Endodermal cell (in vitro differentiated cells): ENCODE measurements at regions not wholly inside any gene's neighbourhood (a gene's known extent, or its start where the extent isn't known, plus 50 kb on each side); places are given as distances from the start of the nearest gene placed in this dataset.

Experiments
- DNase-seq: peaks from one replicate; pipeline ENCODE4 v3.0.0-alpha.2; 2017
- H3K27ac ChIP-seq: 2 replicates; pipeline ENCODE4 v1.5.1; 2013; ENCODE audit warnings: mild to moderate bottlenecking, low read depth, low read length, moderate library complexity
- H3K27me3 ChIP-seq: 2 replicates; pipeline ENCODE4 v1.6.1; 2013; ENCODE audit warnings: mild to moderate bottlenecking, low read length, moderate library complexity; ENCODE audit not compliant: insufficient read depth, control insufficient read depth, poor library complexity, severe bottlenecking
- H3K36me3 ChIP-seq: 2 replicates; pipeline ENCODE4 v1.7.0; 2013; ENCODE audit warnings: mild to moderate bottlenecking, low read length, moderate library complexity; ENCODE audit not compliant: control insufficient read depth, insufficient read depth
- H3K4me1 ChIP-seq: one replicate; pipeline ENCODE4 v1.7.0; 2013; ENCODE audit warnings: low read length; ENCODE audit not compliant: control insufficient read depth, insufficient read depth
- H3K4me3 ChIP-seq: 2 replicates; pipeline ENCODE4 v1.5.1; 2013; ENCODE audit warnings: mild to moderate bottlenecking, low read length, moderate library complexity
- H3K9ac ChIP-seq: 2 replicates; pipeline ENCODE4 v1.6.1; 2013; ENCODE audit warnings: mild to moderate bottlenecking, low read length, moderate library complexity; ENCODE audit not compliant: poor library complexity, severe bottlenecking; ENCODE audit errors: extremely low read depth
- H3K9me3 ChIP-seq: 2 replicates; pipeline ENCODE4 v1.6.1; 2013; ENCODE audit warnings: mild to moderate bottlenecking, low read length, moderate library complexity; ENCODE audit not compliant: control insufficient read depth
- H3K27ac Mint-ChIP-seq: 2 replicates; pipeline ENCODE4 v1.8.0; 2020; ENCODE audit warnings: mixed read lengths
- H3K27me3 Mint-ChIP-seq: 2 replicates; pipeline ENCODE4 v1.8.0; 2021; ENCODE audit warnings: mild to moderate bottlenecking, mixed read lengths; ENCODE audit not compliant: insufficient read depth
- H3K36me3 Mint-ChIP-seq: 2 replicates; pipeline ENCODE4 v1.8.0; 2020; ENCODE audit warnings: low read depth, mixed read lengths
- H3K4me1 Mint-ChIP-seq: 2 replicates; pipeline ENCODE4 v1.8.0; 2020; ENCODE audit warnings: mixed read lengths
- H3K4me3 Mint-ChIP-seq: 2 replicates; pipeline ENCODE4 v1.8.0; 2020; ENCODE audit warnings: mild to moderate bottlenecking, moderate library complexity, mixed read lengths
- H3K9me3 Mint-ChIP-seq: 2 replicates; pipeline ENCODE4 v1.8.0; 2020; ENCODE audit warnings: mild to moderate bottlenecking, mixed read lengths
- WGBS, 2 experiments: methylation state at CpG; one replicate each; pipeline versions ENCODE4 v1.1.5 to v1.1.7; 2013; ENCODE audit warnings: missing lambda C conversion rate in 2 of 2, mixed read lengths in 1 of 2; ENCODE audit not compliant: insufficient coverage in 1 of 2, insufficient read length in 1 of 2; 5-methylcytosine and 5-hydroxymethylcytosine counted together
- TF ChIP-seq, protein P1 (sequence below): fragments of 200-600 bp; sonication (generic); conservative IDR thresholded peaks from 2 replicates; pipeline ENCODE4 v1.5.0; 2021; ENCODE audit warnings: antibody characterized with exemption, mild to moderate bottlenecking

DNA sequence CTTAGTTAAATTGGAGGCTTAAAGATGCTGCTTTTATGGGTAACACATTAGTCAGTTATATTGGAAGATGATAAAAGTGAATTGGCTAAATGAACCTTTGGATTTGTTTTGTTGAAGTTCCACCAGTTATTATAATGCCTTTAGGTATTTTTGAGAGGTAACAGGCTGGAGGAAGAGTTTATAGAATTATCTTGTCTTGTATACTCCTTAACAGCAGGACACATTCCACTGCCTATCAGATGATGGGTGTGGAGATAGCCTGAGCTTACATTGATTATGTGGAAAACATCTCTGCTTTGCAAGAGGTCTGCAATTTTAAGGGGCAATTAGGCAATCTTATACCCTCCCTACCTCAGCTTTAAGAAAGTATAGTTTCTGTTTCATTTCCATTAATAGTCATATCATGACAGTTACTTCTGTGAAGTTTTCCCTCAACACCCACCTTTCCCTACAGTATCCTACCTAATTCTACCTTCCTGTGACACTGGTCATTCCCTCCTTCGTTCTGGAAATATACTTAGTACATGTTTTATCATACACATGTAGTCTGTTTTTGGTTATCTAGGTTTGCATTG is 403.7 kb upstream of the SPRED2 start:
- Histone ChIP-seq H3K4me1 (peaks cover 5% of the 10 kb centered on the region), H3K36me3 (no peaks in the 10 kb centered on the region), H3K27ac (no peak overlapping the region), H3K27me3 (no peaks in the 10 kb centered on the region), H3K9ac (no peak overlapping the region), H3K9me3 (no peaks in the 10 kb centered on the region), H3K4me3 (peak overlapping the region; percentile 43)
- TF ChIP-seq, protein P1, sequence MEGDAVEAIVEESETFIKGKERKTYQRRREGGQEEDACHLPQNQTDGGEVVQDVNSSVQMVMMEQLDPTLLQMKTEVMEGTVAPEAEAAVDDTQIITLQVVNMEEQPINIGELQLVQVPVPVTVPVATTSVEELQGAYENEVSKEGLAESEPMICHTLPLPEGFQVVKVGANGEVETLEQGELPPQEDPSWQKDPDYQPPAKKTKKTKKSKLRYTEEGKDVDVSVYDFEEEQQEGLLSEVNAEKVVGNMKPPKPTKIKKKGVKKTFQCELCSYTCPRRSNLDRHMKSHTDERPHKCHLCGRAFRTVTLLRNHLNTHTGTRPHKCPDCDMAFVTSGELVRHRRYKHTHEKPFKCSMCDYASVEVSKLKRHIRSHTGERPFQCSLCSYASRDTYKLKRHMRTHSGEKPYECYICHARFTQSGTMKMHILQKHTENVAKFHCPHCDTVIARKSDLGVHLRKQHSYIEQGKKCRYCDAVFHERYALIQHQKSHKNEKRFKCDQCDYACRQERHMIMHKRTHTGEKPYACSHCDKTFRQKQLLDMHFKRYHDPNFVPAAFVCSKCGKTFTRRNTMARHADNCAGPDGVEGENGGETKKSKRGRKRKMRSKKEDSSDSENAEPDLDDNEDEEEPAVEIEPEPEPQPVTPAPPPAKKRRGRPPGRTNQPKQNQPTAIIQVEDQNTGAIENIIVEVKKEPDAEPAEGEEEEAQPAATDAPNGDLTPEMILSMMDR = no peak
- WGBS, 2 experiments = 80% methylated on average over 1 of the region's 1 CpG; no CpG with 5 or more reads in 1 of the 2 experiments
- Mint-ChIP-seq H3K36me3 (no peaks in the 10 kb centered on the region), H3K27ac (no peak overlapping the region), H3K9me3 (peaks cover 2% of the 10 kb centered on the region), H3K27me3 (peaks cover 7% of the 10 kb centered on the region), H3K4me1 (peaks cover 32% of the 10 kb centered on the region), H3K4me3 (no peak overlapping the region)
- DNase-seq = no peak

DNA sequence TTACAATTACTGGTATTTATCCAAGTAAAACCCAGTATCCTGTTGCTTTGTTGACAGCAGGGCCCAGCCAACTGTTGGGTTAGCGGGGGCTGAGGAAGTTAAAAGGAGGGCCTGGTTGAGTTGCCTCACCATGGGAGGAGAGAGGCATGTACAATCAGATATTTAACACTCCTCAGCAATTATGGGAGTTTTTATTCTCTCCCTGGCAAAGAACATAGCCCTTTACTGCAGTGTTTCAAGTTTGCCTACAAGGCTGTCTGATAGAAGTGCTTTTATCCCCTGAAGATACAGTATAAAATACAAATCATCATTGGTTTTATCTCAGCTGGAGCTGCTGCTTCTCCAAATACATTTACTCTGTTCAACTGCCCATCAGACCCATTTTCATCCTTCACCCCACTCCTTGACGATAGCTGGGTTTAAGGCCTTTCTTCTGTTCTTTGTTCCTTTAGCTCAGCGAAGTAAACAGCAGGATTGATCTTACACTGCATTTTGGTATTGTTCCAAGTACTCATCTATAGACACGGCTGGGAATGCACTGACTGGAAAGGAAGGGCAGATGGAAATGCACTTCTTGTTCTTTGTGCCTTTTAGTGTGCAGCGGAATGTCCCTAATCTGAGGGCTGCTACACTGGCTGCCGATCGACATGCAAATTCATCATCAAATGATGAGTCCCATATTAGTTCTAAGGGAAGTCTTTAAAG is 402.5 kb upstream of the SPRED2 start:
- WGBS, 2 experiments = 80 to 92% methylated on average over 5 to 7 of the region's 7 CpGs
- Histone ChIP-seq H3K9ac (no peak overlapping the region), H3K9me3 (no peaks in the 10 kb centered on the region), H3K27ac (no peak overlapping the region), H3K4me1 (peaks cover 5% of the 10 kb centered on the region), H3K36me3 (no peaks in the 10 kb centered on the region), H3K27me3 (no peaks in the 10 kb centered on the region), H3K4me3 (no peak overlapping the region)
- H3K4me1 Mint-ChIP-seq = peaks cover 32% of the 10 kb centered on the region
- no peak overlapping the region for H3K4me3 Mint-ChIP-seq
- no peak for DNase-seq
- no peak overlapping the region for H3K27ac Mint-ChIP-seq
- H3K9me3 Mint-ChIP-seq = no peaks in the 10 kb centered on the region
- peaks cover 7% of the 10 kb centered on the region for H3K27me3 Mint-ChIP-seq
- H3K36me3 Mint-ChIP-seq = no peaks in the 10 kb centered on the region
- TF ChIP-seq, protein P1 = no peak

DNA sequence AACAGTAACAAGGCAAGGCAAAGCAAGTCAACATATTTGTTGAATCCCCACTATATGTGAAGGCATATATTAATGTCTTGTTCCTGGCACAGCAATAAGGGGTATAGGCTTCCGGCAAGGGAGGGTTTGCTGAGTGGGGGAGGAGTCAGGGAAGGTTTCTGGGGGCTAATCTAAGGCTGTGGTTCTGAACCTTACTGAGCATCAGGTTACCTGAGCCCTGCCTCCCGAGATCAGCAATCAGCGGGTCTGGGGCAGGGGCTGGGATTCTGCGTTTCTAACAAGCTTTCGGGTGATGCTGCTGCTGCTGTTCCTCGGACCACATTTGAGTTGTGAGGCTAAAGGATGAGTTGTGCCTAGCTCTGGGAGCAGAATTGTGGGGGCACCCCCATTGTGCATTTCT is 401.7 kb upstream of the SPRED2 start:
- Mint-ChIP-seq H3K27ac (no peak overlapping the region), H3K9me3 (no peaks in the 10 kb centered on the region), H3K4me1 (peaks cover 32% of the 10 kb centered on the region), H3K36me3 (no peaks in the 10 kb centered on the region), H3K27me3 (peaks cover 6% of the 10 kb centered on the region), H3K4me3 (no peak overlapping the region)
- H3K36me3 ChIP-seq = no peaks in the 10 kb centered on the region
- WGBS, 2 experiments = 88% methylated on average over 6 of the region's 6 CpGs; no CpG with 5 or more reads in 1 of the 2 experiments
- H3K27ac ChIP-seq = no peak overlapping the region
- H3K9ac ChIP-seq = no peak overlapping the region
- TF ChIP-seq, protein P1 = no peak
- H3K9me3 ChIP-seq = no peaks in the 10 kb centered on the region
- peaks cover 2% of the 10 kb centered on the region for H3K27me3 ChIP-seq
- no peak overlapping the region for H3K4me3 ChIP-seq
- DNase-seq = peak; percentile 46
- H3K4me1 ChIP-seq = peaks cover 5% of the 10 kb centered on the region
